HG02610 (cell line): ENCODE measurements at regions not wholly inside any gene's neighbourhood (a gene's known extent, or its start where the extent isn't known, plus 50 kb on each side); places are given as distances from the start of the nearest gene placed in this dataset.

ENCODE experiments used
- ATAC-seq: cut with Tn5 transposase; IDR thresholded peaks from one replicate; pipeline ENCODE4 v1.9.1; 2021; ENCODE audit warnings: mild to moderate bottlenecking, moderate library complexity; ENCODE audit not compliant: unreplicated experiment

GRCh38 chr20:39225978-39226377 is 263.8 kb downstream of the DHX35 start:
- ATAC-seq: no peak

DNA sequence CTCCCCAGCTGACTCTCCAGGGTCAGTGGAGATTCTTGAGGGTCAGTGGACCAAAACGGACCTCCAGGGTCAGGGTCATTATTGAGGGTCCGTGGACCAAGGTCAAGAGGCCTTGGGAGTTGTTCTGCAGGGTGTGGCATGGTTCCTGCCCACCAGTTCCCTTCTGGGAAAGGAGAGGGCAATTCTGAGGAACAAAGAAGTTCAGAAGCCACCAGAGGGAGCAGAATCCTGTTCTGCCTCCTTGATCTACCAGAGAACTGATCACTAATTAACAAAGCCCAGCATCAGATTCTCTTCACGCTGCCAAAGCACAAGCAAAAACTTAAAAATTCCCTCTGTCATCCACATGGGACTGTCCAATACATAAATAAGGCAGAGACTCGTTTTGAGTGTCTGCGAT is 263.4 kb downstream of the DHX35 start:
- no peak for ATAC-seq

DNA sequence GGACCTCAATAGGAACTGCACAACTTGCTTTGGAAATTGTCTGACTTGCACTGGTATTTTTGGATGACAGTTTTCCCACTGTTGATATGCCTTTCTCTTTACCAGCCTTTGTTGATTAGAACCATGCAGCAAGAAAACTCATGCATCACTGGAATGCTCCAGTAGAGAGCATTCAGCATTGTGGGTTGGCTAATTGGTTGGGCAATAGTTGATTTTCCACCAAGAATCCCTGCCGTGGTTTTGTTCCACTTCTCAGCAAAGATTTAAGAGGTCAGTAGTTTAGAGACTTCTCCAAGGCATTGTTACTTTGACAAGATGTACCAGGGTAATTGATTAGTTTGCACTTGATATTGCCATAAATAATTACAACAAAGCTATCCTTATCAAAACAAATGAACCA is 260.0 kb downstream of the DHX35 start:
- ATAC-seq: no peak

DNA sequence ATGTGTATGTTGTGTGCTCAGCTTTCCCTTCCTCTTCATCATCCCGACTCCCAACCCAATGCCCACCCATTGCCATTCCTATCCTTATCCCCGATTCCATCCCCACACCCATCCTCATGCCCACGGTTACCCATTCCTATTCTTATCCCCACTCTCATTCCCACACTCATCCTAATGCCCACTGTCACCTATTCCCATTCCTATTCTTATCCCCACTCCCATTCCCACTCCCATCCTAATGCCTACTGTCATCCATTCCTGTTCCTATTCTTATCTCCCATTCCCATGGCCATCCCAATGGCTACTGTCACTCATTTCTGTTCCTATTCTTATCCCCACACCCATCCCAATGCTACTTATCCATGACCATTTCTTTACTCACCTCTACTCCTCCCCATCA is 254.1 kb downstream of the DHX35 start:
- no peak for ATAC-seq

DNA sequence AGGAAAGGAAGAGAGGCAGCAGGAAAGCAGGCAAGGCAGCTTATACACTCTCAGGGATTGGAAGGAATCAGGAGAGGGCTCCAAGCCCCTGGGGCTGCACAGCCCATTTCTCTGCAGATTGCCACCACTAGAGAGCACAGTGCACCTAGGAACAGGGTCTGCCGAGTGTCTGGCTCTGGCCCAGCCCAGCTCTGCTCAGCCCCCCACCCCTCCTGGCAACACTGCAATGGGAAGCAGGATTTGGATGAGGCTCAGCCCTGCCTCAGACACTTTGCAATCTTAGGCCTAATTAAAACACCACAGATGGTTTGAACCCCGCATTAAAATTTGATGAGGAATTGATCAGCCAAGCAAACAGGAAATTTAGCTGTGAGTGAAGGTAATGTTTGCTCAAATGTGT is 252.7 kb downstream of the DHX35 start:
- ATAC-seq: no peak

GRCh38 chr20:39213476-39214145 is 251.5 kb downstream of the DHX35 start:
- no peak for ATAC-seq

- ATAC-seq: no peak
Observed at GRCh38 chr20:39211060-39211748, 249.1 kb downstream of the DHX35 start.

DNA sequence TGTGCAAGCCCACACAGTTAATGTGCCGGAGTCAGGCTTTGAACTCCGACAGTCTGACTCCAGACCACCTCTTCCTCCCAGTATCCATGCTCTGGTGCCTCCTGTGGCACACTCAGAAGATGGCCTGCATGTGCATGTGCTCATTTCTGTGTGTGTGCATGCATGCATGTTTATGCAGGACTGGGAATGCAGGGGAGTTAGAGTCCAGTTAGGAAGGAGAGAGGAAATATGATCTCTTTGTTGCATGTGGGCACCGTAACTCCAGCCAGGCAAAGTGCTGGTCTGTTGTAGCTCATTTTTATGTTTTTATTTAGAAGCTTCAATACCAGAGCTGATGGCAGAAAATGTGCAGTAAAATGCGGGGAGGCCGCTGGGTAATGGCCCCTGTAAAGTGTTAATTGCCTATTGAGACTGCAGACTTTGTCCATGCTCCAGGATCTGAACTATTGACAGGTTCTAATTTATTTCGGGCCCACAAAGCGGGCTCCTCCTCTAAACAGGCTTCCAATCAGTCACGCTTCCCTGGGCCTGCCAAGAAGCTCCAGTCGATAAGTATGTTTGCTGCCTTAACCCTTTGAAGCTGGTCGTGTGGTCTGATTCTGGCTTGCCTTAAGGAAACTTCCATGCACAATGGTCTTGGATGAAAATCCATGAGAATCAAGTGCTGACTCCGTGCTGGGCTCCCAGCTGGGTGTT is 248.3 kb downstream of the DHX35 start:
- no peak for ATAC-seq

DNA sequence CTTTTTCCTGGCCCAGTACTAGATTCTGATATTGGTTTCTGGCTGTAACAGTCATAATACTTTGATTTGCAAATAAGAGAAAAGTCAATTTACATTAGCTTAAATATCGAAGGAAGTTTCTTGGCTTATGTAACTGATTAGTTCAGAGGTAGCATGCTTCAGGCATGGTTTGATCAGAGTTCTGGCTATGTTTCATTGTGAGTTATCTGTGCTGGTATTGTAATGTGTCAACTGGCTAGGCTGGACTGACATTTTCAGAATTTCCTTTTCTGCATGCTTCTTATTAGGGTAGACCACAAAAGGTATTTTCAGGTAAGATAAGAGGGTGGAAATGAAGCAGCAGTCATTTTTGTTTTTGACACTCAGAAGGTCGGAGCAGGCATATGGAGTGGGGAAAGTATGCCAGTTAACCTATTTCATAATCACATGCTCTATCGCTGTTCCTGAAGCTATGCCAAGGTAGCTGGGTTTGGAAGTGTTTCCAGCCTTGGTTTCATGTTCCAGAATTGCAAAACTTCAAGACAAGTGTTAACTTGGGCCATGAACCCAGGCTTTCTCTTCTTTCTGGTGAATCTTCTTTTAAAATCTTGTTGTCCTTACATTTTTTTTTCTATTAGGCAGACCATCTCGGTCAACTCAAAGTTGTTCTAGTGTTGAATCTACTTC is 244.9 kb downstream of the DHX35 start:
- ATAC-seq: no peak

- no peak for ATAC-seq
Observed at GRCh38 chr20:39195582-39196021, 233.5 kb downstream of the DHX35 start.

DNA sequence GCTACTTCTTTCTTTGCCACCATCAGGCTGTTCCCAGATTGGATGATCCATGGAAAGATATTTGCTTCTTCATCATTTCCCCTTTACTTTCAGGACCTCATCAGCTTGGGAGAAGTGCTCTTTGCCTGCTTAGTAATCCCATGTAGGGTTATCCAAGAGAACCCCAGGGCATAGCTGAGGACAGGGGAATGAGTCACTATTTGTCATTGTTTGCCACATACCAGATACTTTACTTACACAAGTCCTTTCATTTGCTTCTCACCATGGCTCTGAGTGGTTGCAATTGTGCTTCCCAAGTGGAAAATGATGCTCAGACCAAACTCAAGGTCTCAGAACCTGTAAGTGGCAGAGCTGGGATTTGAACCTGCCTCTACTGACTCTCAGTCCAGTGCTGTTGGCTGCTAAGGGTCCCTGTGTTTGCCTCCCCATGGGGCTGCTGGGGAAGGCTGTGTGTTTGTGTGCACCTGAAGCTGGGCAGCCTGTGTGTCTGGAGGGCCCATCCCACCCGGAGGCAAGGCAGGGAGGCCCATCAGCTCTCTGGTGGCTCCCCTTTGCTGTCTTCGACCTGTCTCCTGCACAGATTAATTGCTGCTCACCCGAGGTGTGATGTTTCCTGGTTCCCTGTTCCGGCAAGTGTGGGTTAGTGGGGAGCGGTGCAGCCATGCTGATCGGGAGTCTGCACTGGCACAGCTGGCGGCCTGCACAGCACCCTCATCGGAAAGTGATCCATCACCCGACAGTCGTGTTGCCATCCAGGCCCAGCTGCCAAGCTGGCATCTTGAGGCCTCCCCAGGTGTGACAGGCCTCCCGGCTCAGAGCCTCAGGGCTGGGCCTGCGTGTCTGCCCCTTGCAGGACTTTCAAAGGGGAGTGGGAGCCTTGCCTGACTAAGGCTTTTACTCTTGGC is 228.8 kb downstream of the DHX35 start:
- ATAC-seq: no peak

DNA sequence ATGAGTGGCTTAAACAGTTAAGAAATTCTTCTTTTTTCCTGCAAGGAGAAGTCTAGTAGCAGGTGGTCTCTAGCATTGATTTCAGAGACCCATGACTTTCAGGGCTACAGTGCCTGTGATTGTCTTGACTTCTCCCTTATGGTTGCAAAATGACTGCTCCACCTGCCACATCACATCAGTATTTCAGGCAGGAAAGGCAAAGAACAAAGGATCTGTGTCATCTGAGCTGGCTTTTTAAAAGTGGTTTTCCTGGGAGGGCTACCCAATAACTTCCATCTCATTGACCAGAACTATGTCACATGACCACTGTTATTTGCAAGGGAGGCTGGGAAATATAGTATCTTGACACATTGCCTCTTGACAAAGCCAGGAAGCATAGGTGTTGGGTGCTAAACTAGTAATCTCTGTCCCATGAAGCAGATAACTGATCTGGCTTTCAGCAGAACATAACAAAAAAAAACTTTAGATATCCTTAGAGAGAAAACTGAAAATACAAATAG is 226.2 kb downstream of the DHX35 start:
- no peak for ATAC-seq

GRCh38 chr20:39181490-39181889 is 219.3 kb downstream of the DHX35 start:
- no peak for ATAC-seq

GRCh38 chr20:39176457-39176856 is 214.3 kb downstream of the DHX35 start:
- ATAC-seq: no peak

GRCh38 chr20:39170896-39171463 is 208.8 kb downstream of the DHX35 start:
- ATAC-seq: no peak

DNA sequence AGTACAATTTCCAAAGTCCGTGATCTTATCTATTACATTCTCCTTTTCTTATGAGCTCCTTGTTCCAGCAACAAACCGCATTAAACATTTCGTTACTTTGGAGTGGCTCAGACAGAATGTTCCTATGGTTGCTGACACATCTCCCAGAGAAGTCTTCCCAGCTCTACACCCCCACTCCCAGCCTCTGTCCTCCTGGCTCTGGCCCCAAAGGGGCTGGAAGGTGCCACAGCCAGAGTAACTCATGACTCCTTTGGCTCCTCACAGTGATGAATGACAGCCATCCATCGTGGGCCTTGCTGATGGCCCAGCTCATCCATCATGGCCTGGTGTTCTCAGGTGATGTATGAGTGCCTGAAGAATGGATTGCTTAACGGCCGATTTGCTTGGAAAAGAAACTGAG is 203.0 kb downstream of the DHX35 start:
- no peak for ATAC-seq

DNA sequence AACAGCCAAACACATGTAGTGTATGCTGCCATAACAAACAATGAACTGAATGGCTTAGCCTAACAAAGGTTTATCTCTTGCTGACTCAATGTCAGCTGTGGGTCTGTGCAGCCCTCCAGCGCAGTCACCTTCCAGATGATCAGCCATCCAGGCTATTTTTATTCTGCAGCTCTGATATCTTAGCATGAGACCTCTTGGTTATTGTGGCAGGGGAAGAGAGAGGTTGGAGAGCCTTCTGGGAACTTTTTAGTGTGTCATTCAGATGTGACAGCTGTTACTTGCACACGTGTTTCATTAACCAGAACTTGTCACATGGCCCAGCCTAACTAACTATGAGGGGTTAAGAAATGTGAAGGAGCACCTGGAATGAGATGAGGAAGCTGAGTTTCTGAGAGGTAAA is 202.5 kb downstream of the DHX35 start:
- no peak for ATAC-seq

GRCh38 chr20:39163993-39164392 is 201.8 kb downstream of the DHX35 start:
- no peak for ATAC-seq

DNA sequence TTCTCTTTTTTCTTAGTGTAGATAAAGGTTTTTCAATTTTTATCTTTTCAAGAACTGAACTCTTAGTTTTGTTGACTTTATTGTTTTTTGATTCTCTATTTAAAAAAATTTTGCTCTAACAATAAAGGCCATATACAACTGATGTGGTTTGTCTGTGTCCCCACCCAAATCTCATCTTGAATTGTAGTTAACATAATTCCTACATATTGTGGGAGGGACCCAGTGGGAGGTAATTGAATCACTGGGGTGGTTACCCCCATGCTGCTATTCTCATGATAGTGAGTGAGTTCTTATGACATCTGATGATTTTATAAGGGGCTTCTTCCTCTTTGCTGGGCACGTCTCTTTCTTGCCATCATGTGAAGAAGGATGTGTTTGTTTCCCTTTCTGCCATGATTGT is 199.8 kb downstream of the DHX35 start:
- ATAC-seq: no peak

- ATAC-seq: no peak
Observed at GRCh38 chr20:39155971-39156370, 193.8 kb downstream of the DHX35 start.
